ENCODE measurements at regions not wholly inside any gene's neighbourhood (a gene's known extent, or its start where the extent isn't known, plus 50 kb on each side); places are given as distances from the start of the nearest gene placed in this dataset.
"Not testable (repeated sequence)": the region's sequence is repeated elsewhere in the genome, so short reads cannot be mapped to it uniquely, and the experiment has no call there.

DNA sequence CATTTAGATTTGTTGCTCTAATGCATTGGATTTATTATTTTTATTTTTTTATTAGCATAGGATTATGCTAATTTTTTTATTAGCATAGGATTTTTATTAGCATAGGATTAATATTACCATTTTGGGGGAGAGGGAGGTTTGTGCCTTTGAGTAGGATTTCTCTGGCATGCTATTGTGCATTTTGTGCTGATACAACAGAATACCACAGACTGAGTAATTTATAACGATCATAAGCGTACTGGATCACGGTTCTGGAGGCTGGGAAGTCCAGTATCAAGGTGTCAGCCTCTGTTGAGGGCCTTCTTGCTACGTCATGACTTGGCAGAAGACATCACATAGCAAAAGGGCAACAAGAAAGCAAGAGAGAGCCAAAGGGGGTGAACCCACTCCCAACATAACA is 187.5 kb downstream of the XPNPEP1 start:
- H3K4me3 ChIP-seq (replicated peaks; ENCODE audit: low read depth, low read length), result no peak overlapping the region
- TF ChIP-seq CTCF (IDR thresholded peaks at IDR 0.05; ENCODE audit: low read length, missing control alignments), result no peak
- DNase-seq (ENCODE audit: low read depth), result no peak

GRCh38 chr10:109732254-109732965 is 190.9 kb downstream of the XPNPEP1 start:
- TF ChIP-seq CTCF (IDR thresholded peaks at IDR 0.05; ENCODE audit: low read length, missing control alignments), result no peak
- no peak overlapping the region for H3K4me3 ChIP-seq (replicated peaks; ENCODE audit: low read depth, low read length)
- no peak for DNase-seq (ENCODE audit: low read depth)

- not testable (repeated sequence) for DNase-seq (ENCODE audit: low read depth); H3K4me3 ChIP-seq (replicated peaks; ENCODE audit: low read depth, low read length)
Measured at GRCh38 chr10:109729895-109730294, 193.4 kb downstream of the XPNPEP1 start.

DNA sequence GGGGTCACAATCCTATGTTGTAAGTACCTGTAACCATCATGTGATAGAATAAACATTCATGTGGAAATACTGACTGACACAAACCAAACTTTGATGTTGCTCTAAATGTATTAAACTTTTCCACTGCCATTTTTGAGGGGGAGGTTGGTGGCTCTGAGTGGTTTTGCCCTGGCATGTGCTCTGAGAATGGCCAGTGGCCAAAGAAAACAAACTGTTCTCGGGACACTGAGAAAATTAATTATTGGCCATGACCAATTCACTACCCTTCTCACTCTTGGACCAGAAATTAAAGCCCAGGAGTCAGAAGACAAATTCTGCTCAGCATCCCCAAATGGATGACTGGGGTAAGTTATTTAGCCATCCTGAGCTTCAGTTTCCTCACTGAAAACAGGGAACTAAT is 195.9 kb downstream of the XPNPEP1 start:
- H3K4me3 ChIP-seq (replicated peaks; ENCODE audit: low read depth, low read length), result no peak overlapping the region
- TF ChIP-seq CTCF (IDR thresholded peaks at IDR 0.05; ENCODE audit: low read length, missing control alignments), result no peak
- DNase-seq (ENCODE audit: low read depth), result no peak

DNA sequence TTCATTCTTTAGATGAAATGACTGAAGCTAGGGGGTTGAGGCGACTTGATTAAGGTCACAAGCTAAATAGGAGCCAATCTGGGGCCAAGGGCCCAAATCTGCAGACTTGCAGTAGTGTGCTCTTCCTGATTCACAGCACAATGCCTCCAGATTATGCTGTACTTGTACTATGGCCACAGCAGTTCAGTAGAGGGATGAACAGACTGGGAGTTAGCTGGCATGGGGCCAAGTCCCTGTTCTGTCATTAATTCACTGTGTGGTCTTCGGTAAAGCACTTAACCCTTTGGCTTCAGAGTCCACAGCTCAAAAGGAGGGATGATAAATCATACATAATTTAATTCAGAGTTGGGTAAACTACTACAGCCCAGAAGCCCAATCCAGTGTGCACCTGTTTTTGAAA is 196.8 kb downstream of the XPNPEP1 start:
- TF ChIP-seq CTCF (IDR thresholded peaks at IDR 0.05; ENCODE audit: low read length, missing control alignments), result no peak
- no peak overlapping the region for H3K4me3 ChIP-seq (replicated peaks; ENCODE audit: low read depth, low read length)
- no peak for DNase-seq (ENCODE audit: low read depth)

DNA sequence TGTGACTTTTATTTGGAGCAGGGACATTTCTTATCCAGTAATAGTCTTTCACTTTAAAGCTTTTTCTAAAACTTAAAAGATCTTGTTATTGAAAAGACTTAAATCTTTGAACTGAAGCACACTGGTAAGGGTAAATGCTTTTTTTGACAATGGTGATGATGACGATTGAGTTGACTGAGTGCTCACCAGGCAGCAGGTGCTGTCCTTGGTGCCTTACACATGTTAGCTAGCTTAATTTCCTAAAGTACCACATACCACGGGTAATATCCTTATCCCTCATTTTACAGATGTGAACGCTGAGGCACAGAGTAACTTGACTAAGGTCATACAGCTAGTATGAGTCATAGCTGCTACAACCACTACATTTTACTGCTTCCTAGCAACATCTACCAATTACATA is 200.0 kb downstream of the XPNPEP1 start:
- H3K4me3 ChIP-seq (replicated peaks; ENCODE audit: low read depth, low read length), result no peak overlapping the region
- TF ChIP-seq CTCF (IDR thresholded peaks at IDR 0.05; ENCODE audit: low read length, missing control alignments), result no peak
- DNase-seq (ENCODE audit: low read depth), result no peak

DNA sequence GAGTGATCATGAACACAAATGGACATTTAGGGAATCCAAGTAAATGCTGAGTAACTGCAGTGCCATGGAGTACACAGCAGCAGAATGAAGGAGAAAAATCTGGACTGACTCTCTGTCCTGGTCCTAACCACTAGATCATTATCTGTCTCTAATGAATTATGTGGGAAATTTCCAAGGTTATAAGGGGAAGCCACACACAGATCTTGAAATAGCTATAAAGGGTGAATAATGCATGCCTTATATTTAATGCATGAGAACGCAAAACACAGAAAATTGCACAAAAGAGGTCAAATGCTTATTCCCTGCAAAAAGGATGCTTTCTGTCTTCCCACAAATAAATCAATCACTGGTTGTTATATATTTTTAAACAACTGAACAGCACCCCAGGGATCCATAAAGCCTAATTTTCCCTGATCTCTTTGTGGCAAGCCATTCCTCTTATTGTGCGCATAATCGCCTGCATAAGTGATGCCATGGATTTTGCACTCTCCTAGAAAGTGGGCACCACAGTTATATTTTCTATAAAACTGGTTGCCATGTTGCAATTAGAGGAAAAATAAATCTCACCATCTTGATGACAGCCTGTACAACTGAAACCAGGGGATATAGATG is 201.8 kb downstream of the XPNPEP1 start:
- no peak for TF ChIP-seq CTCF (IDR thresholded peaks at IDR 0.05; ENCODE audit: low read length, missing control alignments)
- DNase-seq (ENCODE audit: low read depth), result no peak
- H3K4me3 ChIP-seq (replicated peaks; ENCODE audit: low read depth, low read length), result no peak overlapping the region

Measured in fibroblast of pulmonary artery (primary cell).